ENCODE measurements at regions not wholly inside any gene's neighbourhood (a gene's known extent, or its start where the extent isn't known, plus 50 kb on each side); places are given as distances from the start of the nearest gene placed in this dataset.

- no peak overlapping the region for H3K23ac ChIP-seq (ENCODE audit: insufficient read length)
- no peak overlapping the region for H4K8ac ChIP-seq (ENCODE audit: extremely low read depth, insufficient read depth, low read length)
- no peak overlapping the region for H2BK5ac ChIP-seq (ENCODE audit: low read depth, low read length)
- no peak overlapping the region for H4K91ac ChIP-seq (replicated peaks; ENCODE audit: insufficient read length, low read length)
- H3K79me2 ChIP-seq (ENCODE audit: control insufficient read depth in 1 of 2, insufficient read depth in 2 of 2, low read length in 2 of 2) = no peaks in the 10 kb centered on the region
- H3K9ac ChIP-seq (replicated peaks in 1 of 4; ENCODE audit: extremely low read depth in 1 of 4, low read depth in 3 of 4, low read length in 3 of 4) = no peak overlapping the region
- no peak overlapping the region for H3K4me3 ChIP-seq (ENCODE audit: extremely low read depth in 1 of 4, insufficient read depth in 2 of 4, low read depth in 3 of 4, low read length in 4 of 4)
- TF ChIP-seq GTF2F1 (IDR thresholded peaks at IDR 0.05; ENCODE audit: borderline replicate concordance, low read depth, low read length) (no peak), CHD2 (IDR thresholded peaks at IDR 0.05; ENCODE audit: low read length) (no peak), RAD21 (IDR thresholded peaks at IDR 0.05 in 1 of 2, conservative IDR thresholded peaks at IDR 0.05 in 1 of 2; ENCODE audit: low read depth in 2 of 2, low read length in 2 of 2) (no peak), MAFK (IDR thresholded peaks at IDR 0.05; ENCODE audit: low read depth, low read length) (no peak), GABPA (IDR thresholded peaks at IDR 0.05; ENCODE audit: borderline replicate concordance, insufficient read depth, low read length) (no peak), EGR1 (IDR thresholded peaks at IDR 0.05; ENCODE audit: borderline replicate concordance, low read depth, low read length) (no peak), HDAC2 (IDR thresholded peaks at IDR 0.05; ENCODE audit: borderline replicate concordance in 1 of 2, low read depth in 2 of 2, low read length in 2 of 2) (no peak)
- no peak overlapping the region for H3K18ac ChIP-seq (ENCODE audit: extremely low read depth, low read length)
- no peak overlapping the region for H3K56ac ChIP-seq (replicated peaks; ENCODE audit: insufficient read length, low read depth, low read length)
- WGBS, 2 experiments (ENCODE audit: extremely low coverage in 1 of 2, insufficient coverage in 1 of 2, insufficient read length in 1 of 2, insufficient replicate concordance in 2 of 2, low coverage in 1 of 2, low lambda C conversion rate in 2 of 2, missing lambda C conversion rate in 1 of 2) = 96% methylated on average over 6 of the region's 6 CpGs; no CpG with 5 or more reads in 1 of the 2 experiments
- H3K27ac ChIP-seq (ENCODE audit: low read depth, low read length) = no peak overlapping the region
- FAIRE-seq (no peak), DNase-seq (ENCODE audit: low read depth in 1 of 2, low spot score in 2 of 2) (no peak)
- H2BK15ac ChIP-seq (ENCODE audit: low read length) = no peak overlapping the region
- H2BK120ac ChIP-seq (replicated peaks; ENCODE audit: low read depth, low read length) = no peak overlapping the region
- H3K14ac ChIP-seq (ENCODE audit: insufficient read length) = no peak overlapping the region
- peak overlapping the region; percentile 81 for H2AFZ ChIP-seq (ENCODE audit: low read length)
- H3K23me2 ChIP-seq (ENCODE audit: low read depth, low read length) = no peaks in the 10 kb centered on the region
- no peak overlapping the region for H4K5ac ChIP-seq (ENCODE audit: insufficient read length, low read depth, low read length)
- no peaks in the 10 kb centered on the region for H3K27me3 ChIP-seq (replicated peaks in 1 of 4; ENCODE audit: control insufficient read depth in 3 of 4, extremely low read depth in 1 of 4, insufficient read depth in 3 of 4, low read length in 3 of 4)
- POLR2A ChIA-PET (ENCODE audit: partially characterized antibody) = no interaction called here
- no peaks in the 10 kb centered on the region for H3K9me3 ChIP-seq (ENCODE audit: insufficient read depth in 2 of 2, low read depth in 1 of 2, low read length in 1 of 2)
- no peaks in the 10 kb centered on the region for H4K20me1 ChIP-seq (replicated peaks in 1 of 2; ENCODE audit: control insufficient read depth in 1 of 2, insufficient read depth in 2 of 2, low read length in 2 of 2)
- no peaks in the 10 kb centered on the region for H3K79me1 ChIP-seq (ENCODE audit: low read depth, low read length)
- no peaks in the 10 kb centered on the region for H3K36me3 ChIP-seq (ENCODE audit: control insufficient read depth in 2 of 4, insufficient read depth in 4 of 4, low read length in 3 of 4)
- no peaks in the 10 kb centered on the region for H3K4me1 ChIP-seq (replicated peaks in 1 of 4; ENCODE audit: control insufficient read depth in 3 of 4, insufficient read depth in 4 of 4, low read length in 3 of 4)
- H3K4me2 ChIP-seq (ENCODE audit: insufficient read depth in 1 of 2, low read depth in 2 of 2, low read length in 2 of 2) = no peak overlapping the region
- H2BK12ac ChIP-seq (ENCODE audit: low read depth, low read length) = no peak overlapping the region
- no peak overlapping the region for H3K4ac ChIP-seq (replicated peaks; ENCODE audit: insufficient read length, low read depth, low read length)
- no peak overlapping the region for H2AK5ac ChIP-seq (ENCODE audit: low read depth, low read length)
- H2BK20ac ChIP-seq (ENCODE audit: low read length) = no peak overlapping the region
- CTCF ChIA-PET (ENCODE audit: partially characterized antibody) = interaction anchor here (1.0 to 1.2 kb wide), 2 partner anchors 19 to 21 kb away, joined by 3 read pairs; no protein-coding TSS in a partner anchor
Observed at GRCh38 chr2:164389411-164389810, 231.9 kb downstream of the GRB14 start.

Data from H1 (cell line).